ENCODE measurements at regions not wholly inside any gene's neighbourhood (a gene's known extent, or its start where the extent isn't known, plus 50 kb on each side); places are given as distances from the start of the nearest gene placed in this dataset.

- FAIRE-seq = no peak
- DNase-seq (ENCODE audit: insufficient read length, low spot score) = no peak
- TF ChIP-seq CTCF (IDR thresholded peaks at IDR 0.05; ENCODE audit: insufficient read depth, missing control alignments) = no peak
Observed at GRCh38 chr13:73903561-73903960, 230.6 kb downstream of the KLF12 start.

GRCh38 chr13:73902847-73903246, 231.4 kb downstream of the KLF12 start:
- FAIRE-seq = no peak
- no peak for TF ChIP-seq CTCF (IDR thresholded peaks at IDR 0.05; ENCODE audit: insufficient read depth, missing control alignments)
- no peak for DNase-seq (ENCODE audit: insufficient read length, low spot score)

GRCh38 chr13:73902296-73902695, 231.9 kb downstream of the KLF12 start:
- no peak for TF ChIP-seq CTCF (IDR thresholded peaks at IDR 0.05; ENCODE audit: insufficient read depth, missing control alignments)
- FAIRE-seq (no peak), DNase-seq (ENCODE audit: insufficient read length, low spot score) (no peak)

- FAIRE-seq (no peak), DNase-seq (ENCODE audit: insufficient read length, low spot score) (no peak)
- no peak for TF ChIP-seq CTCF (IDR thresholded peaks at IDR 0.05; ENCODE audit: insufficient read depth, missing control alignments)
Observed at GRCh38 chr13:73901324-73902068, 232.7 kb downstream of the KLF12 start.

GRCh38 chr13:73900591-73900990, 233.6 kb downstream of the KLF12 start:
- no peak for TF ChIP-seq CTCF (IDR thresholded peaks at IDR 0.05; ENCODE audit: insufficient read depth, missing control alignments)
- DNase-seq (ENCODE audit: insufficient read length, low spot score) = no peak
- no peak for FAIRE-seq

GRCh38 chr13:73898899-73899298, 235.3 kb downstream of the KLF12 start:
- DNase-seq (ENCODE audit: insufficient read length, low spot score) = no peak
- no peak for TF ChIP-seq CTCF (IDR thresholded peaks at IDR 0.05; ENCODE audit: insufficient read depth, missing control alignments)
- no peak for FAIRE-seq

GRCh38 chr13:73898276-73898675, 235.9 kb downstream of the KLF12 start:
- TF ChIP-seq CTCF (IDR thresholded peaks at IDR 0.05; ENCODE audit: insufficient read depth, missing control alignments) = no peak
- DNase-seq (ENCODE audit: insufficient read length, low spot score) = no peak
- no peak for FAIRE-seq

Measured in D721Med (cell line).